Medulla oblongata (tissue), 1 donor: ENCODE measurements at regions not wholly inside any gene's neighbourhood (a gene's known extent, or its start where the extent isn't known, plus 50 kb on each side); places are given as distances from the start of the nearest gene placed in this dataset.
"Not testable (repeated sequence)": the region's sequence is repeated elsewhere in the genome, so short reads cannot be mapped to it uniquely, and the experiment has no call there.

Experiments used
- DNase-seq: peaks from one replicate; pipeline ENCODE4 v3.0.0-alpha.2; 2015; ENCODE audit errors: extremely low spot score

DNA sequence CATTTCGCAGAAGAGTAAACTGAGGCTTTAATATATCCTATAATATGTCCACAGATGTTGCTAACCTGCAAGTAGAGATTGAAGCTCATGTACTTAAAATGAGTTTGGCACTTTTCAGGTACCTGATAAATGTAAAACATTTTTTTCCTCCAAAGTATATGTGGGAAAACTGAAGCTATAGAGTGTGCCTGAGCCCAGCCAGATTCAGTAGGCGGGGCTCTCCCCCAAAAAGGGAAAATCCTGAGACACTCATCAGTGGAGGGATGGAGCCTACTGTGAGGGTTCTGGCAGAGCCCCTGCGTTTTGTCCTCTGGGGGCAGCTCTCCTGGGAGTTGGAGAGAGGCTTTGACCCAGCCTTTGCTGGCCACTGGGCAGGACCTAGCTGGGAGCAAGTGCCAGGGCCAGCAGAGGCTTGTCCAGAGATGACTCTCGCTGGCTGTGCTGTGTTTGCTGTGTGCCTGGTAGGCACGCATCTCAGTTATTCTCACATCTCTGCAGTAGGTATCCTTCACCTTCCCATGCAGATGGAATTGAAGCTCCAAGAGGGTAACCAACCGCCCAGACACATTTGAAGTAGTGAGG is 81.1 kb upstream of the SPRY4 start:
- no peak for DNase-seq

DNA sequence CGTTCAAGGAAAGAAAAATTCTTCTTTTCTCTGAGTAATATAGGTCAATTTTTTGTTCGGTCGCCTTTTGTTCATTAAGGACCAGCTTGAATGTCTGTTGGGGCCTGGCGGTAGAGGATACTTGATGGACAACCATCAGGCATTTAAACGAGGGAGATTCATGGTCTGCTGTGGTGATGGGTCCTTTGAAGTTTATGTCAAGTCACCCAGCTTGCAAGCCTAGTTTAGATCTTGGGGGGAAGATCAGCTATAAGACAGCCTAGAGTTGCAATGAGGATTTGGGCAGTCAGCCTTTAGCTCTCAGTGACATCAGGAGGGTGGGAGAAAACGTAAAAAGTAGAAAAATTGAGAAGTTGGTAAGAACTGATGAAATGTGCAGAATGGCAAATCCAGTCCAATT is 80.2 kb upstream of the SPRY4 start:
- no peak for DNase-seq

DNA sequence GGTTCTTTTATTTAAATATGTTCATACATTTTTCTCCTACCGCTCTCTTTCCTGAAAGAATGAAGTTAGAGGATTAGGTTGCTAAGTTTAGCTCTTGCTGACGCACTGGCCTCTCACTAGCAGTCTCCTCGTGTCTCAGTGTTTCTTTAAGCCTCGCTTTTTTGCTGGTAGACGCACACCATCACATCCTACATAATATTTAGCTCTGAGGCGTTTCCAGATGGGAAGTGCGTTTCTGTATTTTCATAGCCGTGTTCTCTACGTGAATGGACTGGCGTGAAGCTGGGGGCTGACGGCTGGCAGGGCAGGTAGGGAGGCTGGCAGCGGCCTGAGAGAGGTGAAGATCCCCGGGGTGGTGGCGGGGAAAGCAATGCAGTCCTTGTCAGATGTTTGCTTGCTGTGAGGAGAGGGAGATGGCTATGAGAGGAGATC is 79.2 kb upstream of the SPRY4 start:
- no peak for DNase-seq

DNA sequence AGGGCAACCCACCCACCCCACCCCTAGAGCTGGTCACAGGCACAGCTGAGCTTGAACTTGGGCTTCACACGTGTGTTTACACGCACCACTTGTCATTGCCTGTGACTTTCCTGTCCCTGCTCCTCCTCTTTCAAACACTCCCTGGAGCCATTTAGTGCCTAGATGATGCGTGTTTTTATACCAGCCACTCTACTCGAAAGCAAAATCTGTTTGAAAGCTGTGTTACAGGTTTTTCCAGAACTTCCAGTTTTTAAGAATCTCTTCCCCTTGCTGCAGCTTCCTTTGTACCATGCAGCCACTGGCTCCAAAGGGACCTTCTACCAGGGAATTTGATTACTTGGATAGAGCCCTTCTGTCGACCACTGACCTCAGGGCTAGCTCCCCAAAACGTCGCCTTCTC is 78.8 kb upstream of the SPRY4 start:
- DNase-seq: no peak

DNA sequence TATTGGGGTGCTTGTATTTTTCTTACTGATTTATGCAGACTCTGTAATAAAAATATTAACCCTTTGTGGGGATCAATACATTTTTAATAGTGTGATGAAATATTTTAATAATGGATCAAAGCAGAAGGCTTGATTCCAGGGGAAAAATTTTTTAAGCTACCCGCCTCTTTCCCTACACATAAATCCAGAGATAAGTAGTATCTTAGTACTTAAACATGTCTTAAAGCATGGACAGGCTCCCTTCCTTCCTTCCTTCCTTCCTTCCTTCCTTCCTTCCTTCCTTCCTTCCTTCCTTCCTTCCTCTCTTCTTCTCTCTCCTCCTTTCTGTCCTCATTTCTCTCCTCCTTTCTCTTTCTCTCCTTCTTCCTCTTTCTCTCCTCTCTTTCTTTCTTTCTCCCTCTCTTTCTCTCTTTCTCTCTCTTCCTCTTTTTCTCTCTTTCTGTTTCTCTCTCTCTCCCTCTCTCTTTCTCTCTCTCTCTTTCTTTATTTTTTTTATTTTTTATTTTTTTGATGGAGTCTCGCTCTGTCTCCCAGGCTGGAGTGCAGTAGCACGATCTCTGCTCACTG is 78.0 kb upstream of the SPRY4 start:
- no peak for DNase-seq

DNA sequence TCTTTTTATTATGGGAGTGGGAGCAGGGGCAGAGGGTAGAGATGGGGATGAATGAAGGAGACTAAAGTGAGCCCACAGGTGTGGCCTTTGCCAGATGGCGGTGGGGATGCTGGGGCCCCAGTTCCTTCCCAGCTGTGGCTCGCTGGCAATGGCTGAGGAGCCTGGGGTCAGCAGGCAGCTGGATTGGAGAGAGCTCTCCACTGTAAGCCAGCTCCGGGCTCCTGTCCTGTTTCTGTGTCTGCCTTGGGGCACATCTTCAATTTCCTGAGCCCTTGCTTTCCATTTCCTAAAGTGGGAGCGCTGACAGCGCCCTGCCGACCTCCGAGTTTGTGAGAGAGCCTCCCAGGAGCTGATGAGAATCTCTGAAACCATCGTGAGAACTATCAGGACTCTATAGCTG is 75.6 kb upstream of the SPRY4 start:
- no peak for DNase-seq

DNA sequence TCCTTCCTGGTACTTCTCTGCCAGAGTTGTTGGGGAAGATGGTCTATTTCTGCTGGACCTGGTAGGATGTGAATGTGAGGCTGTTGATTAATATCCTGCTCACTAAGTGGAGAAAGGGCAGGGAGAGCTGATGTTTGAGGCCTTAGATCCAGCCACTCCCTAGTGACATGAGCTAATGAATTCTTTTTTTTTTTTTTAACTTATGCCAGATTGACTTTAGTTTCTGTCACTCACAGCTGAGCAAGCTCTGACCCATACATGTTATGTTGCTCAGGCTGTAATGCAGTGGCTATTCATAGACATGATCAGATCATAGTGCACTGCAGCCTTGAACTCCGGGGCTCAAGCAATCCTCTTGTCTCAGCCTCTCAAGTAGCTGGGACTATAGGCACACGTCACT is 75.1 kb upstream of the SPRY4 start:
- DNase-seq: no peak

DNA sequence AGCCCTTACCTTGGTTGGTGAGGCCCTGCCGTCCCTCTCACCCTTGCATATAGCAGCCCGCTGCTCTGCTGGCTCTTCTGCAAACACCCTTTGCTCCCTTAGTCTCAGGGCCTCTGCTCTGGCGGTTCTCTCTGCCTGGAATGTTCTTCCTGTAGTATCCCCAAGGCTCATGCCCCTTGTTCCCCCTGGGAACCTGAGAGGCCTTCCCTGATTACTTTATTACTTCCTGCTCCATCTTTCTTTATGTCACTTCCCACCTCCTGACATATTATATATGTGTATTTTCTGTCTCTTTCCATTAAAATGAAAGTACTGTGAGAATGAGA is 73.9 kb upstream of the SPRY4 start:
- DNase-seq: no peak

DNA sequence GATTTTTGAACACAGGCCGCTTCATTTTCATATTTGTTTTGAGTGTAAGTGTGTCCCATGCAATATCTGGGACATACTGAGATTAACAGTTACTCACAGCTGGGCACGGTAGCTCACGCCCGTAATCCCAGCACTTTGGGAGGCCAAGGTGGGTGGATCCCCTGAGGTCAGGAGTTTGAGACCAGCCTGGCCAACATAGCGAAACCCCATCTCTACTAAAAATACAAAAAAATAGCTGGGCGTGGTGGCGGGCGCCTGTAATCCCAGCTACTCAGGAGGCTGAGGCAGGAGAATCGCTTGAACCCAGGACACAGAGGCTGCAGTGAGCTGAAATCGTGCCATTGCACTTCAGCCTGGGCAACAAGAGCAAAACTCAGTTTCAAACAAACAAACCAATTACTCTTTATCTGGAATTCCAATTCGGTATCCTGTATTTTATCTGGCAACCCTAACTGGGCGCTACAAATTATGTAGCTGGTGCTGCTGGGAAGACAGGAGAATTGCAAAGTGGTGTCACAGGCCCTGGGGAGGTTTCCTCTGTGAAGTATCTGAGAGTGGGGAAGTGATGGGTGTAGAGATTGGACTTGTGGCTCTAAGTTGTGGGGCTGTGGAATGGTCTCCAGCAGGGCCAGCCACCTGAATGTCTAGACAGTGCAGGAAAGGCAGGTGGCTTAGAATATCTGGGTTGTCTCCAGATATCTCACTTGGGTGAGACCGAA is 73.3 kb upstream of the SPRY4 start:
- DNase-seq: not testable (repeated sequence)

DNA sequence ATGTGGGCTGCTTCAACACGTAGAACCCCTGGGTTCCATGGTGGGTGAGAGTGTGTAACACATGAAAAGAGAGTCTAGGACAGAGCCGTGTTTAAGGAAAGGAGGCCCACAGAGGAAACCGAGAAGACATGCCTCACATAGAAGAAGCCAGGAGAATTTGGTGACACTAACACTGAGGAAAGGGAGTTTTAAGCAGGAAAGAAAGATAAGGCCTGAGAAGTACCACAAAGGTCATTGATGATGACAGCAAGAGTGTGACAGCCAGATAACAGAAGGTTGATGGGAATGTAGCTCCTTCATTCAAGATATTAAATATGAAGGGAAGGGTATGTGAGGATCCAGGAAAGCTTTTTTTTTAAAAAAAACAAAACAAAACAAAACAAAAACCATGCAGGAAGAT is 72.4 kb upstream of the SPRY4 start:
- DNase-seq: no peak

DNA sequence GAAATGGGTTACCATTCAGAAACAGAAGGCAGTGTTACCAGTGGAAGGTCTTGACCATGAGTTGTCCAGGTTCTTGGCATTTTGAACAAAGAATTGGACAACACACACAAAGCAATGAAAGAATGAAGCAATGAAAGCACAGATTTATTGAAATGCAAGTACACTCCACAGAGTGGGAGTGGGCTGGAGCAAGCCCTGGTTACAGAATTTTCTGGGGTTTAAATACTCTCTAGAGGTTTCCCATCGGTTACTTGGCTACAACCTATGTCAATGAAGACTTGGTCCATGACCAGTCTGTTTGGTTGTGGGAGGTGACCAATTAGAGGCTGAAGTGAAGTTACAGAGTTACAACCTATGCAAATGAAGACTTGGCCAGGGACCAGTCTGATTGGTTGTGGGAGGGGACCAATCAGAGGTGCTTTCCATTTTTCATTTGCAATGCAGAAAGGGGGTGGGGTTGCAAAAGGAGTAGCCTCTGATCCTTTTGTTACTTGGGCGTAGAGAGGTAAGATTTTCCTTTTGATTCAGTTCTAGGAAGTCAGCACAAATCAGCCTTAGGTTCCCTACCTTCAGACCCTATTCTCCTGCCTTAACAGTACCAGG is 71.7 kb upstream of the SPRY4 start:
- DNase-seq: no peak

DNA sequence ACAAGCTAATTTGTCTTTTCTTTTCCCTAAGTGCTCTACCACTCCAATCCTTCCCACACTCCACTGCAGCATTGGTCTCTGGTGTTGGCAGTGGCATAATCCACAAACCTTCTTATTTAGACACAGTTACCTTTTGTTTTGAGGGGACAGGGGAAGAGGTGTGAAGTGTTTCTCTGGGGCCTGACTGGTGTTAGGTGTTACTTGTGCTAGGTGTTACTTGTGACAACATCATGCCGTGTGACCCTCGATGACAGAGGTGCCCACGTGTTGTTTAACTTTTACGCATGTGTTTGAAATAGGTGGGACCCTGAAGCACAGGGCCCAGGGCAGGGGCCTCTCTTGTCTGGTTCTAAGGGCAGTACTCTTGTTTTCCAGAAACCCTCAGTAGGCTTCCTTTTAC is 70.5 kb upstream of the SPRY4 start:
- DNase-seq: no peak

DNA sequence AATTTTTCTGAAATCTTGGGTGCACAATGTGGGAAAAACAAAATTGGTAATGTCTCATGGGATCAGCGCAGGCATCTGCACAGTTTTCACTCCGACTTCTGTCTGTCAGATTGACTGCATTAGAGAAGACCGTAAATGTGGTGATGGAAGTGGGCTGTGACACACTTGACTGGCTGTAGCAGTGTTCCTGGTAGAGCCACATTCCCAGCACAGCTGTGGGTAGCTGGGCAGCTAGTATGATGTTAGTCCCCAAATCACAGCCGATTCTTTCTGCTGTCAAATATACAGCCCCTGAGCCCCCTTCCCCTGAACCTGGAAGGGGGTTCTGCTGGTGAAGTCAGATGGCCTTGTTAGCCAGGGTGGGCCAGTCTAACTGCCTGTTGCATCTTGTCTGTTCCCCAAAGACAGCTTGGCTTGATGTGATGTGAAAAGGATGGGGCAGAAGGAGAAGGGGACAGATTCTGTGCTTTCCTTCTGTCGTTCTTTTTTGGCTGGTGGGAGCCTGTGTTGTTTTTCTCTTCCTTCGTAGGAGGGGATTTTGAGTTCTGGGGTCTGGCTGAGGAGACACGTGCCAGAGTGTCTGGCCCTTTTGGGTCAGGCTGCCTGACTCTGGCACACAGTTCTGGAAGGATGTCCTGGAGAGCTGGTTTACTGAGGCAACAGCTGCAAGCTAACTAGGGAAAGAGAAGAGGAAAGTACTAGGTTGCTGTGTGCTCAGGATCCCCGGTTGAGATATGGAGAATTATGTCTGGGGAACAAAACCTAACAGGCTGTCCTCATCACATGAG is 66.4 kb upstream of the SPRY4 start:
- no peak for DNase-seq

DNA sequence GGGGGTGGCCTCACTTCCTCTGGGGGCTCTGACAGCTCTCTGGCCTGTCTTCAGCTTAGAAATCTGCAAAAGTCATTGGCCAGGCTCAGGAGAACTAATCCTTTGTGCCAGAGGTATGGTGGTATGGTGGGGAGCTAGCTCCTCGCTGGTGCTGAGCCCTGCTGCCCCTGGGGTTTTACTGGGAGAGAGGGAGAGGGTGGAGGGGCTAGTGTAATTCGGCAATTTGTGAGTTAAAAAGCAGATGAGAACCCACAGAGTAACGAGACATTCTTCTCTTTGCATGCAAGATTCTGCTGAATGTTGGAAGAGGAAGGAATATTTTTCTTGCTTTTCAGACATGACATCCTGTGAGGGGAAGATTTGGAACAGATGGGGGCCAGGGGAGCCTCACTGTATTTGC is 65.5 kb upstream of the SPRY4 start:
- DNase-seq: no peak

DNA sequence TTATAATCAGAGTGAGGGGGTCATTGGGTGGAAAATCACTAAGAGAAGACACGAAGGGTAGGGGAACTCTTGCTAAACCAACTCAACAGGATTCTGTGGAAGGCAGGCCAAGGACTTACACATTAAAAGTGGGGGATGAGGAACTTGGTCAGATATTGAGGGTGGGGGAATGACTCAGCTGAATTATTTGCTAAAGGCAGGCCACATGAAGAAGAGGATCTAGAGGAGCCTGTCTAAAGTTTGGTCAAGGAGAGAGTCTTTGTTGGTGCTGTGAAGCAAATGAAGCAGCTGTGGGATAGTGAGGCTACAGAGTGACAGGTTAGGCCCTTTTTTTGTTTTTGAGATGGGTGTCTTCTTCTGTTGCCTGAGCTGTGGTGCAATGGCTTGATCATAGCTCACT is 63.9 kb upstream of the SPRY4 start:
- DNase-seq: no peak

DNA sequence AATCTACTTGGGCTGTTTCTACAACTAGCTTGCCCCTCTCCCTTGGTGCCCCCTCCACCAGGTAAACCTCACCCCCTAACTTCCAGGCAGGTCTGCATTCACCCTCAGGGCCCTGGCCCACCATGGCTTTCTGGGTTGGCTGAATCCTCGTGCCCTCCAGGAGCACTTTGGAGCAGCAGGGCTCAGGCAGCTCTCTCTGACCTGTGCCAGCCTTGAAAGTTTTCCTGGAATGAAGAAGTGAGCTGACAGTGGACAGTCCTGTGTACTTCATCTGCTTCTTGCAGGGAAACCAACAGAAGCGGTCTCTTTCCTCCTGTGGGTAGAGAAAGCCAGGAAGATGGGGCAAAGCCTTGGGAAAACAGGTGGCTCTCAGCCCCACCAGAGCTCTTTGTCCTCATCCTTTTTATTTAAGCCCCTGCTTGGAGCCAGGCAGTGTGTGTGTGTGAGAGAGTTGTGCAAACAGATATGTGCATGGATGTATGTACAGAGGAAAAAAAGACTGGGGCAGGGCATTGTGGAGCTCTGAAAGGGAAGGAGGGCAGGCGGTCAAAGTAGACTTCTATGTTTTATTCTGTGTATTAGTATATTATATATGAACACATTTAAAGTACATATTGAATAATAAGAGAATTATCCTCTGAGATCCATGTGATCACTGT is 62.3 kb upstream of the SPRY4 start:
- no peak for DNase-seq

DNA sequence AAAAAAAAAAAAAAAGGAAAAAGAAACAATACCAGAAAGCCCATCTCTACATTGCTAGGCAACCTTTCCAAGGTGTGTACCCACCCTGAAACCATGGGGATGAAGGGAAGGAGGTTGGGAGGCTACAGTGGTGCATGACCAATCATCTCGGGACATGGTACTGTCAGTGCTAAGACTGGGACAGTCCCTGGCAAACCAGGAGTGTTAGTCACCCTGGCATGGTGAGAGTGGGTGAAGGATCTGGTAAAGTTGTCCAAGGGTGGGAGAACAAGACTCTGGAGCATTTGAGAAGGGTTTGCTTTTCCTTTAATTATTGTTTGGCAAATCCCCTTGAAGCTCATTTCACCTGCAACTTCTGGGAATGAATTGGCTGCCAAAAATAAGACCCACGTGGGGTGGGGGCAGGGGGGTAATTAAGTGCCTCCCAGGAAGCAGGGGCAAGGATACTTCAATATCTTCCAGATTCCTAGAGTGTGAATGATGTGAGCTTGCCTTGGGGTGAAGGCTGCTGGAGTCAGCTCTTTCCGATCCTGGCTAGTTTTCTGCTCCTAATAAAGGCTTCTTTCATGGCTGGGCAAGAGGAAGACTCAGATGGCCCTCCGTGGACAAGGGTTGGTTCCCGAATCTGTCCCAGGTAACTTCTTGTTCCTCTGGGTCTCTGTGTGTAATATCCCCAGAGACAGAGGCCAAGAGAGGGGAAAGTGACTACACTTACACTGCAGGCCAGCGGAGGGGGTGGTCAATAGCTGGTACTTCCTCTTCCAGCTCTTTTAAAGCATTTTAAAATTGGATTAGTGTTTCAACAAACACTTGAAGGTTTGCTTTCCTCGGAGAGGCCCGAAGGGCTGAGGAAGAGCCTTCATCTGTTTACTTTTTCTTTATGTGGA is 61.6 kb upstream of the SPRY4 start:
- no peak for DNase-seq

DNA sequence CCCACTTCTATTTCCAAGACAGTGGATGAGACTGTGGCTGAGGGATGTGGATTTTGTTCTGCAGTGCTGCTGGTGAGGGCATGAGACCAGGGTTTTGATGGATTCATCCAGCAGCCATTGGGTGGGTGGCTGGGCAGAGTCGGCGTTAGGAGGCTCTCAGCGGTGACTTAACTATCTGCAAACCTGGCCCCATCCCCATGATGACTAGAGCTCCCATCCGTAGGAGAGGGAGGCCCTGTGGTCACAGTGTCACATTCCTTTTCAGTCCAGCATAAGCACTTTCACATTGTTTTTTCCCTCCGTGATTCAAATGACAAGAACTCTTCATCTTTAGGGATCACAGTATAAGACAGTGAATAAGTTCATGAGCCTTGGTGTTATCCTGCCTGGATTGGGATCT is 60.4 kb upstream of the SPRY4 start:
- DNase-seq: no peak

DNA sequence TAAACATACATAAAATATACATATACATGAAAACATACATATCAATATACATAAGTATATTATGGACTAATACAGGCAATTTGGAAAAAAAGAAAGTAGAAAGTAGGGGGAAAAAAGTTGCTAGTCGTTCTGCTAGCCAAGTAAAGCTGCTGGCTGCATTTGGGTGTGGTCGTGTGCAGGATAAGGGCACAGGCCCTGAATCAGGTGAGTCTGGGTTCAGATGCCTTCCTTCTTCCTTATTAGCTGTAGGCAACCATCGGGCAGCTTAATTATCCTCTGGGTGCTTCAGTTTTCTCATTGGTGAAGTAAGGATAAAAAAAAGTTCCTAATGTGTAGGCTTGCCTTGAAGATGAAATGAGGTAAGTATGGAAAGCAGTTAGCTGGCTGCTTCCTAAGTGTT is 59.2 kb upstream of the SPRY4 start:
- DNase-seq: no peak

DNA sequence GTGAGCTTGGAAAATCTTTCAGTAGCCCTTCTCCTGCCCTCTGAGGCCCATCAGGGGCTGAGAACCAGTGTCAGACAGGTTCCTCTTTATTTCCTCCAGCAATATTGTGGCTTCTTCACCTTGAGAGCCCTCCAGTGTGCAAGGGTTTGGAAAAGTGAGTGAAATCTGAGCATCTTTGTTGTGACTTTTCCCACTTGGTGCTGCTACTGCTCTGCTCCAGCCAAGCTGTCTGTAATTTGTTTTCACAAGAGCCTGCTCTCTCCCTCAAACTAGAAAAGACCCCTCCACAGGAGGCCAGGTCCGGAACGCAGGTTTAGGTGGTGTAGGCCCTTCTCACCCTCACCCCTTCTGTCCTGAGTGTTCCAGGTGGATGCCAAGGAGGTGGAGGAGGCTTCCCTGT is 57.4 kb upstream of the SPRY4 start:
- no peak for DNase-seq
